AG10803 (cell line): ENCODE measurements at regions not wholly inside any gene's neighbourhood (a gene's known extent, or its start where the extent isn't known, plus 50 kb on each side); places are given as distances from the start of the nearest gene placed in this dataset.
A peak's percentile ranks its signal among the peaks of the same experiment; 100 is the strongest.

ENCODE experiments used
- DNase-seq: peaks from one replicate; pipeline ENCODE4 v3.0.0; 2010; ENCODE audit warnings: low read depth
- H3K4me3 ChIP-seq: 2 replicates; pipeline ENCODE4 v1.5.1; 2011; ENCODE audit warnings: mild to moderate bottlenecking, low read length, control low read depth
- TF ChIP-seq, protein P1 (sequence below): conservative IDR thresholded peaks from 2 replicates; pipeline ENCODE4 v1.5.1; 2011; ENCODE audit warnings: mild to moderate bottlenecking, low read length, control low read depth, inconsistent platforms

DNA sequence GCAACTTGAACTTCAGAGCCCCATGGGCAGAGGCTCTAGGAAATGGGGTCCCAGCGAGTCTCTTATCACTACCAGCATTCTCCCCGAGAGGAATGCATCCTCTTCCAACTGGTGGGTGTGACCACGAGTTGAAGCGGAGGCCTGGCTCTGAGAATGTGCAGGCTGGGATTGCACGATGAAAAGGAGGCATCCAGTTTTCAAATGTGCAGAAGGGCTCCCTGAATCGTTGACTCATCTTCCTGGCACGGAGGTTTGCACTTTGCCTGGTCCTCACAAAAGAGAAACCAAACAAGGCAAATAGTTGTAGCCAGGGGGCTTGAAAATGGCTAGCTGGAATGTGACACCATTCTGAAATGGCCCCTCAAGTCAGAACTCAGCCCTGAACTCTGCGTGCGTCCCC is 216.7 kb downstream of the GLI2 start:
- TF ChIP-seq, protein P1, sequence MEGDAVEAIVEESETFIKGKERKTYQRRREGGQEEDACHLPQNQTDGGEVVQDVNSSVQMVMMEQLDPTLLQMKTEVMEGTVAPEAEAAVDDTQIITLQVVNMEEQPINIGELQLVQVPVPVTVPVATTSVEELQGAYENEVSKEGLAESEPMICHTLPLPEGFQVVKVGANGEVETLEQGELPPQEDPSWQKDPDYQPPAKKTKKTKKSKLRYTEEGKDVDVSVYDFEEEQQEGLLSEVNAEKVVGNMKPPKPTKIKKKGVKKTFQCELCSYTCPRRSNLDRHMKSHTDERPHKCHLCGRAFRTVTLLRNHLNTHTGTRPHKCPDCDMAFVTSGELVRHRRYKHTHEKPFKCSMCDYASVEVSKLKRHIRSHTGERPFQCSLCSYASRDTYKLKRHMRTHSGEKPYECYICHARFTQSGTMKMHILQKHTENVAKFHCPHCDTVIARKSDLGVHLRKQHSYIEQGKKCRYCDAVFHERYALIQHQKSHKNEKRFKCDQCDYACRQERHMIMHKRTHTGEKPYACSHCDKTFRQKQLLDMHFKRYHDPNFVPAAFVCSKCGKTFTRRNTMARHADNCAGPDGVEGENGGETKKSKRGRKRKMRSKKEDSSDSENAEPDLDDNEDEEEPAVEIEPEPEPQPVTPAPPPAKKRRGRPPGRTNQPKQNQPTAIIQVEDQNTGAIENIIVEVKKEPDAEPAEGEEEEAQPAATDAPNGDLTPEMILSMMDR, result no peak
- DNase-seq, result peak; percentile 68
- no peak overlapping the region for H3K4me3 ChIP-seq

GRCh38 chr2:120953066-120953756 is 217.5 kb downstream of the GLI2 start:
- DNase-seq, result no peak
- TF ChIP-seq, protein P1, result no peak
- H3K4me3 ChIP-seq, result no peak overlapping the region

DNA sequence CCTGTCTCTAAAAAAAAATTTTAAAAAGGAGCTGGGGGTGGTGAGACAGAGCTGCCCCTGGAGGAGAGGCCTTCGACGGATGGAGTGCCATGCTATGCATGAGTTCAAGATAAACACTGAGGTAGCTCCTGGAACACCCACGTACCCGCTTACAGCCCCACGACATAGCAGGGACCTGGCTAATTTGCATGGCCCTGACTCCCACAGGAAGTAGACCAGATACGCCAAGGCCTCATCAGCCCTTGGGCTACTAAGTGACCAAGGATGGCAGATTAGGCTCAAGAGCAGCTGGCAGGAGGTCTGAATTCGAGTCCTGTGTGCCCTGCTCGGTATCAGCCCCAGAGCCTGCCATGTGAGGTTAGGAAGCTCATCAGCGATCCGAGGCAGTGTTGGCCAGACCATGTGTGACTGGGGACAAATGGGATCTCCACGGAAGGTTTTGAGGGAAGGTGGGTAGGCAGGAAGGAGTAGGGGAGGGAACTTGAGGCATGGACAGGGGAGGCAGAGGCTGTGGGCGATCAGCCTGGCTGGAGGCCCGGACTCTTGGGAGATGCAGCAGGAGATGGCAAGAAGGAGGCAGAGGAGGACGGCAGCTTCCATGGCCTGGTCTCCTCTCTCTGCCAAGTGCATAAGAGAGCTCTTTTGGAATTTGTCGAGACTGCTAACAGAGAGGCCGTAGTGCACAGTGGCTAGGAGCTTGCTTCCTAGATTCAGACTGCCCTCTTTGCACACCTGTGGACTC is 218.3 kb downstream of the GLI2 start:
- TF ChIP-seq, protein P1, result no peak
- DNase-seq, result no peak
- H3K4me3 ChIP-seq, result no peak overlapping the region

GRCh38 chr2:120954939-120955338 is 219.3 kb downstream of the GLI2 start:
- TF ChIP-seq, protein P1, result no peak
- H3K4me3 ChIP-seq, result no peak overlapping the region
- DNase-seq, result no peak

DNA sequence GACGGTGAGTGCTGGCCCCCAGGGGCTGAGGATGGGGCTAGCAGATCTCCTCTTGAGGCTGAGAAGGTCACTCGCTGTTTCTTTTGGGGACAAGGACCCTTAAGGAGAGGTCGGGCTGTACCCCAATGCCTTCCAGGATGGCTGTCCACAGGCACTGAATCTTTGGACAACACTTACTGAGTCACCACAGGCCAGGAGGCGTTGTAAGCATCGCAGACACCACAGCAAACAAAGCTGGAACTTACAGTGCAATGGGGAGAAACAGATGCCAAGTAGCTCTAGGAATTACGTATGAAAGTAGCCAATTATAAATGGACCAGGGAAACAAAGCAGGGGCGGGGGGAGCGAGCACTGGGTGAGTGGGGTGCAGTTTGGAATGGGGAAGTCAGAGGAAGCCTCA is 219.8 kb downstream of the GLI2 start:
- DNase-seq, result no peak
- TF ChIP-seq, protein P1, result no peak
- H3K4me3 ChIP-seq, result no peak overlapping the region

GRCh38 chr2:120956486-120957156 is 221.0 kb downstream of the GLI2 start:
- no peak overlapping the region for H3K4me3 ChIP-seq
- TF ChIP-seq, protein P1, result no peak
- no peak for DNase-seq

- H3K4me3 ChIP-seq, result no peak overlapping the region
- DNase-seq, result no peak
- TF ChIP-seq, protein P1, result no peak
These were observed 222.2 kb downstream of the GLI2 start for GRCh38 chr2:120957905-120958304.
